WI38 (cell line): ENCODE measurements at regions not wholly inside any gene's neighbourhood (a gene's known extent, or its start where the extent isn't known, plus 50 kb on each side); places are given as distances from the start of the nearest gene placed in this dataset.

Source experiments
- H3K4me3 ChIP-seq: 2 replicates; pipeline ENCODE4 v1.5.1; 2011; ENCODE audit warnings: low read depth, mild to moderate bottlenecking, control low read depth, low read length
- CTCF ChIP-seq: IDR thresholded peaks from 2 replicates; pipeline ENCODE4 v1.5.1; 2012; ENCODE audit warnings: low read depth, mild to moderate bottlenecking, control low read depth, low read length

DNA sequence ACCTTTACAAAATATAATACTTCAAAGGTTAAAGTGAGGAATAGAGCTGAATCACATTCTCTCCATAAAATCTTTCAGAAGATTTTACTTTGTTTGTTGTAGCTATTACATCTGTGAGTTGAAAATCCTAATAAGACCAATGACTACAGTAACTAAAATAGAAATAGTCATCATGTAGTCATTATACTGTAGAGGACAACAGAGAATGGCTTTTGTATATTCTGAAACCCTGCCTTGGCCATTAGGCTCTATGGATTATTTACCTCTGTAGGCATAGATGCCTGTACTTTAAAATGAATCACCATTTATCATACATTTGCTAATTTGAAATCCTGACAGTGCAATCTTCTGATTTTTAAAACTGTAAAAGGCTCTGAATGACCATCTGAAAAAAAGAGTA is 923.0 kb downstream of the REEP3 start:
- H3K4me3 ChIP-seq: no peak overlapping the region

GRCh38 chr10:64444564-64444963 is 923.4 kb downstream of the REEP3 start:
- no peak overlapping the region for H3K4me3 ChIP-seq
- no peak for TF ChIP-seq CTCF

More for the DNA sequence above, 923.0 kb downstream of the REEP3 start:
- TF ChIP-seq CTCF: no peak

- no peak for TF ChIP-seq CTCF
- no peak overlapping the region for H3K4me3 ChIP-seq
Measured at GRCh38 chr10:64449603-64450002, 928.4 kb downstream of the REEP3 start.

DNA sequence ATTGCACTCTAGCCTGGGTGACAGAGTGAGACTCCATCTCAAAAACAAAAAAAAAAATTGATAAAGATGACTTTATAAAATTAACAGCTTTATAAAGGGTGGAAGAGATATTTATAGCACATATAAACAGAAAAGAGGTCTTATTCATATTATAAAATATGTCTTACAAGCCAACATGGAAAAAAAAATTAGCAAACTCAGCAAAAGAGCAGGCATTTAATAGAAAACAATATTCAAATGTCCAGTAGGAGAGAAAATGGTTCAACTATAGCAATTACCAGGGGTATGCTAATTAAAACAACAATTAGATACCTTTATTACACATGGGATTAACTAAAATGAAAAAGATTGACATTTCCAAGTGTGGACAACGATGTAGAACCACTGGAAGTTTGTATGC is 929.1 kb downstream of the REEP3 start:
- TF ChIP-seq CTCF: no peak
- H3K4me3 ChIP-seq: no peak overlapping the region

- no peak overlapping the region for H3K4me3 ChIP-seq
- no peak for TF ChIP-seq CTCF
Measured at GRCh38 chr10:64454962-64455361, 933.8 kb downstream of the REEP3 start.

- TF ChIP-seq CTCF: no peak
- no peak overlapping the region for H3K4me3 ChIP-seq
Measured at GRCh38 chr10:64458306-64458705, 937.1 kb downstream of the REEP3 start.

GRCh38 chr10:64463406-64463805 is 942.2 kb downstream of the REEP3 start:
- H3K4me3 ChIP-seq: no peak overlapping the region
- TF ChIP-seq CTCF: no peak

GRCh38 chr10:64465653-64466052 is 944.5 kb downstream of the REEP3 start:
- TF ChIP-seq CTCF: no peak
- no peak overlapping the region for H3K4me3 ChIP-seq
